ENCODE measurements at regions not wholly inside any gene's neighbourhood (a gene's known extent, or its start where the extent isn't known, plus 50 kb on each side); places are given as distances from the start of the nearest gene placed in this dataset.

GRCh38 chr2:31729065-31729439 is 148.3 kb upstream of the SRD5A2 start:
- Histone ChIP-seq H3K9me3 (ENCODE audit: control insufficient read depth, insufficient read depth, low read length) (no peaks in the 10 kb centered on the region), H3K27ac (ENCODE audit: low read depth, low read length) (no peak overlapping the region), H3K4me3 (ENCODE audit: low read depth, low read length) (no peak overlapping the region), H3K27me3 (ENCODE audit: control insufficient read depth, insufficient read depth, low read length) (no peaks in the 10 kb centered on the region)
- ChIA-PET POLR2A (no interaction called here), CTCF (no interaction called here)
- TF ChIP-seq CTCF (IDR thresholded peaks at IDR 0.05; ENCODE audit: low read depth, low read length): no peak
- DNase-seq (ENCODE audit: low read depth, low spot score): no peak

GRCh38 chr2:31728406-31729064 is 147.8 kb upstream of the SRD5A2 start:
- CTCF ChIA-PET: no interaction called here
- no peak for DNase-seq (ENCODE audit: low read depth, low spot score)
- POLR2A ChIA-PET: no interaction called here
- Histone ChIP-seq H3K27me3 (ENCODE audit: control insufficient read depth, insufficient read depth, low read length) (no peaks in the 10 kb centered on the region), H3K4me3 (ENCODE audit: low read depth, low read length) (no peak overlapping the region), H3K9me3 (ENCODE audit: control insufficient read depth, insufficient read depth, low read length) (no peaks in the 10 kb centered on the region), H3K27ac (ENCODE audit: low read depth, low read length) (no peak overlapping the region)
- TF ChIP-seq CTCF (IDR thresholded peaks at IDR 0.05; ENCODE audit: low read depth, low read length): no peak

- DNase-seq (ENCODE audit: low read depth, low spot score): no peak
- no peak overlapping the region for H3K4me3 ChIP-seq (ENCODE audit: low read depth, low read length)
- no peak for TF ChIP-seq CTCF (IDR thresholded peaks at IDR 0.05; ENCODE audit: low read depth, low read length)
- CTCF ChIA-PET: no interaction called here
- H3K27me3 ChIP-seq (ENCODE audit: control insufficient read depth, insufficient read depth, low read length): no peaks in the 10 kb centered on the region
- no peaks in the 10 kb centered on the region for H3K9me3 ChIP-seq (ENCODE audit: control insufficient read depth, insufficient read depth, low read length)
- POLR2A ChIA-PET: no interaction called here
- no peak overlapping the region for H3K27ac ChIP-seq (ENCODE audit: low read depth, low read length)
Observed at GRCh38 chr2:31726457-31726856, 145.7 kb upstream of the SRD5A2 start.

GRCh38 chr2:31725444-31725843 is 144.7 kb upstream of the SRD5A2 start:
- CTCF ChIA-PET: no interaction called here
- no peak for DNase-seq (ENCODE audit: low read depth, low spot score)
- Histone ChIP-seq H3K27me3 (ENCODE audit: control insufficient read depth, insufficient read depth, low read length) (no peaks in the 10 kb centered on the region), H3K4me3 (ENCODE audit: low read depth, low read length) (no peak overlapping the region), H3K9me3 (ENCODE audit: control insufficient read depth, insufficient read depth, low read length) (no peaks in the 10 kb centered on the region), H3K27ac (ENCODE audit: low read depth, low read length) (no peak overlapping the region)
- POLR2A ChIA-PET: no interaction called here
- TF ChIP-seq CTCF (IDR thresholded peaks at IDR 0.05; ENCODE audit: low read depth, low read length): no peak

- ChIA-PET POLR2A (no interaction called here), CTCF (no interaction called here)
- Histone ChIP-seq H3K27me3 (ENCODE audit: control insufficient read depth, insufficient read depth, low read length) (no peaks in the 10 kb centered on the region), H3K27ac (ENCODE audit: low read depth, low read length) (no peak overlapping the region), H3K9me3 (ENCODE audit: control insufficient read depth, insufficient read depth, low read length) (no peaks in the 10 kb centered on the region), H3K4me3 (ENCODE audit: low read depth, low read length) (no peak overlapping the region)
- no peak for DNase-seq (ENCODE audit: low read depth, low spot score)
- no peak for TF ChIP-seq CTCF (IDR thresholded peaks at IDR 0.05; ENCODE audit: low read depth, low read length)
Observed at GRCh38 chr2:31711737-31712136, 131.0 kb upstream of the SRD5A2 start.
